ENCODE measurements at regions not wholly inside any gene's neighbourhood (a gene's known extent, or its start where the extent isn't known, plus 50 kb on each side); places are given as distances from the start of the nearest gene placed in this dataset.

DNA sequence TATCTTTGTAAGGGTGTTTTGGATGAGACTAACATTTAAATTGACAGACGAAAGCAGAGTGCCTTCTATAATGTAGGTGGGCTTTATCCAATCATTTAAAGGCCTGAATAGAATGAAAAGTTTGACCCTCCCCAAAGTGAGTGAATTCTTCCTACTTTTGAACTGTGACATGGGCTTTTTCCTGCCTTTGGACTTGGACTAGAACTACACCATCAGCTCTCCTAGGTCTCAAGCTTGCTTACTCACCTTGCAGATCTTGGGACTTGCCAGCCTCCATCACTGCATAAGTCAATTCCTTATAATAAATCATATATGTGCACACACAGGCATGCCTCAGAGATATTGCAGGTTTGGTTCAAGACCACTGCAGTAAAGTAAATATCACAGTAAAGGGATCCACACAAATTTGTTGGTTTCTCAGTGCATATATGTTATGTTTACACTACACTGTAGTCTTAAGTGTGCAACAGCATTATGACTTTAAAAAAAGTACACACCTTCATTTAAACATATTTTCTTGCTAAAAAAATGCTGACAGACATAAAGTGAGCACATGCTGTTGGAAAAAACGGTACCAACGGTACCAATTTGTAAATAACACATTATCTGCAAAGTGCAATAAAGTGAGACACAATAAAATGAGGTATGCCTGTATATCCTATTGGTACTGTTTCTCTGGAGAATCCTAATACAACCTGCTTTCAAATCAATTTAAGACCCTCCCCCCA lies 51.6 kb upstream of the ATF3 start:
- Mint-ChIP-seq H3K9me3 (ENCODE audit: insufficient read depth) (peaks cover 3% of the 10 kb centered on the region), H3K27me3 (peaks cover 10% of the 10 kb centered on the region), H3K27ac (no peak overlapping the region), H3K4me1 (peaks cover 13% of the 10 kb centered on the region), H3K4me3 (peak overlapping the region; percentile 37)
- ATAC-seq (ENCODE audit: low read depth) (no peak), DNase-seq (no peak)
- Histone ChIP-seq H3K9me3 (ENCODE audit: control extremely low read depth in 1 of 3, control insufficient read depth in 2 of 3, insufficient read depth in 1 of 3, low read length in 2 of 3) (no peaks in the 10 kb centered on the region), H3K4me1 (ENCODE audit: control insufficient read depth in 2 of 2, insufficient read depth in 2 of 2, low read length in 2 of 2) (peaks cover 12% of the 10 kb centered on the region in 2 donors), H4K20me1 (ENCODE audit: control insufficient read depth, insufficient read depth, low read length, poor library complexity, severe bottlenecking) (no peaks in the 10 kb centered on the region), H3K79me2 (ENCODE audit: control insufficient read depth, insufficient read depth, low read length) (no peaks in the 10 kb centered on the region), H3K4me2 (replicated peaks; ENCODE audit: low read depth, low read length, poor library complexity, severe bottlenecking) (no peak overlapping the region), H3K9ac (ENCODE audit: low read length) (no peak overlapping the region), H3K27ac (ENCODE audit: low read length in 2 of 2) (no peak overlapping the region), H2AFZ (ENCODE audit: insufficient read depth, low read depth, low read length, poor library complexity, severe bottlenecking) (no peak overlapping the region), H3K27me3 (replicated peaks in 1 of 4; ENCODE audit: control extremely low read depth in 1 of 4, control insufficient read depth in 3 of 4, insufficient read depth in 4 of 4, low read length in 3 of 4) (peaks cover 0 to 5% (median 0%) of the 10 kb centered on the region in 4 experiments), H3K36me3 (replicated peaks in 1 of 2; ENCODE audit: control extremely low read depth in 1 of 2, control insufficient read depth in 1 of 2, extremely low read depth in 1 of 2, insufficient read depth in 2 of 2, low read length in 1 of 2) (no peaks in the 10 kb centered on the region), H3K4me3 (ENCODE audit: control extremely low read depth in 1 of 5, extremely low read depth in 1 of 5, insufficient read depth in 1 of 5, low read depth in 2 of 5, low read length in 4 of 5) (no peak overlapping the region)
- ChIA-PET POLR2A (no interaction called here), CTCF (interaction anchor here (1.0 kb wide), 1 partner anchor 79 kb away, joined by 3 read pairs; no protein-coding TSS in a partner anchor)
- intact Hi-C loops (cut with micrococcal nuclease), result loop anchor here (5.0 kb wide), 1 partner anchor 125 kb away; the partner anchor contains the start of gene NENF
- WGBS (ENCODE audit: insufficient coverage), result 100% methylated on average over 1 of the region's 3 CpGs
- TF ChIP-seq EZH2 (IDR thresholded peaks at IDR 0.05; ENCODE audit: borderline replicate concordance, insufficient read depth, low read depth, low read length, poor library complexity, severe bottlenecking) (no peak), CTCF (IDR thresholded peaks at IDR 0.05) (no peak)
